ENCODE measurements at regions not wholly inside any gene's neighbourhood (a gene's known extent, or its start where the extent isn't known, plus 50 kb on each side); places are given as distances from the start of the nearest gene placed in this dataset.
A peak's percentile ranks its signal among the peaks of the same experiment; 100 is the strongest.

- DNase-seq (ENCODE audit: low read depth) (no peak), FAIRE-seq (no peak)
- H3K27me3 ChIP-seq (ENCODE audit: control insufficient read depth, insufficient read depth, low read length), result no peaks in the 10 kb centered on the region
- no peak for TF ChIP-seq CTCF (IDR thresholded peaks at IDR 0.05; ENCODE audit: insufficient read depth, low read length, severe bottlenecking)
- H3K4me3 ChIP-seq (ENCODE audit: low read depth, low read length), result no peak overlapping the region
- no peaks in the 10 kb centered on the region for H3K36me3 ChIP-seq (ENCODE audit: control insufficient read depth, insufficient read depth, low read length)
Measured at GRCh38 chr13:47665043-47665442, 336.0 kb downstream of the SUCLA2 start.

GRCh38 chr13:47661076-47661475, 340.0 kb downstream of the SUCLA2 start:
- TF ChIP-seq CTCF (IDR thresholded peaks at IDR 0.05; ENCODE audit: insufficient read depth, low read length, severe bottlenecking), result no peak
- FAIRE-seq (no peak), DNase-seq (ENCODE audit: low read depth) (peak; percentile 30)
- Histone ChIP-seq H3K4me3 (ENCODE audit: low read depth, low read length) (no peak overlapping the region), H3K36me3 (ENCODE audit: control insufficient read depth, insufficient read depth, low read length) (no peaks in the 10 kb centered on the region), H3K27me3 (ENCODE audit: control insufficient read depth, insufficient read depth, low read length) (no peaks in the 10 kb centered on the region)

GRCh38 chr13:47656651-47657050, 344.4 kb downstream of the SUCLA2 start:
- Histone ChIP-seq H3K36me3 (ENCODE audit: control insufficient read depth, insufficient read depth, low read length) (no peaks in the 10 kb centered on the region), H3K4me3 (ENCODE audit: low read depth, low read length) (no peak overlapping the region), H3K27me3 (ENCODE audit: control insufficient read depth, insufficient read depth, low read length) (no peaks in the 10 kb centered on the region)
- FAIRE-seq (no peak), DNase-seq (ENCODE audit: low read depth) (no peak)
- no peak for TF ChIP-seq CTCF (IDR thresholded peaks at IDR 0.05; ENCODE audit: insufficient read depth, low read length, severe bottlenecking)

GRCh38 chr13:47650209-47650608, 350.9 kb downstream of the SUCLA2 start:
- no peak for FAIRE-seq
- DNase-seq (ENCODE audit: low read depth), result no peak
- H3K27me3 ChIP-seq (ENCODE audit: control insufficient read depth, insufficient read depth, low read length), result no peaks in the 10 kb centered on the region
- no peak overlapping the region for H3K4me3 ChIP-seq (ENCODE audit: low read depth, low read length)
- no peak for TF ChIP-seq CTCF (IDR thresholded peaks at IDR 0.05; ENCODE audit: insufficient read depth, low read length, severe bottlenecking)
- H3K36me3 ChIP-seq (ENCODE audit: control insufficient read depth, insufficient read depth, low read length), result no peaks in the 10 kb centered on the region

GRCh38 chr13:47647001-47647400, 354.1 kb downstream of the SUCLA2 start:
- Histone ChIP-seq H3K36me3 (ENCODE audit: control insufficient read depth, insufficient read depth, low read length) (no peaks in the 10 kb centered on the region), H3K27me3 (ENCODE audit: control insufficient read depth, insufficient read depth, low read length) (no peaks in the 10 kb centered on the region), H3K4me3 (ENCODE audit: low read depth, low read length) (no peak overlapping the region)
- TF ChIP-seq CTCF (IDR thresholded peaks at IDR 0.05; ENCODE audit: insufficient read depth, low read length, severe bottlenecking), result no peak
- DNase-seq (ENCODE audit: low read depth) (no peak), FAIRE-seq (no peak)

- H3K4me3 ChIP-seq (ENCODE audit: low read depth, low read length), result no peak overlapping the region
- FAIRE-seq (no peak), DNase-seq (ENCODE audit: low read depth) (no peak)
- TF ChIP-seq CTCF (IDR thresholded peaks at IDR 0.05; ENCODE audit: insufficient read depth, low read length, severe bottlenecking), result no peak
- no peaks in the 10 kb centered on the region for H3K36me3 ChIP-seq (ENCODE audit: control insufficient read depth, insufficient read depth, low read length)
- H3K27me3 ChIP-seq (ENCODE audit: control insufficient read depth, insufficient read depth, low read length), result no peaks in the 10 kb centered on the region
Measured at GRCh38 chr13:47646298-47646697, 354.8 kb downstream of the SUCLA2 start.
